ENCODE measurements at regions not wholly inside any gene's neighbourhood (a gene's known extent, or its start where the extent isn't known, plus 50 kb on each side); places are given as distances from the start of the nearest gene placed in this dataset.

DNA sequence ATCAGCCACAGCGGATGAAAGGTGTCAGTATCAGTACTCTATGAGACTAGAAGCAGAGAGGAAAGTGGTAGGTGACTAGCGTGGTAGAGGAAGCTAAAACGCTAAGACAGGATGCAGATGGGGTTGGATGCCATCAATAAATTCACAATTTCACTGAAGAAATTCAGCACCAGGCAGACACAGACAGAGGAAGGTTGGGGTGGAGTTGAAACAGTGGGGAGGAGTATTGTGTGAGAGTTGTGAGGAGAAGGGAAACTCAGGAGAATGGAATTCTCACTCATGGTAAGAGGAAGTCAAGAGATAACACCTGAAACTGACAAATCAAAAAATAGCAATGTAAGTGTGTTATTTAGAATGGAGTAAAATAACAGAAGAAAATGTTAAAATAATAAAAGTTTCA is 208.5 kb upstream of the DAB1 start:
- TF ChIP-seq THAP7 (CRISPR knock-in tag; IDR thresholded peaks at IDR 0.05) (no peak), RAD21 (CRISPR knock-in tag; conservative IDR thresholded peaks at IDR 0.05 in 1 of 2, IDR thresholded peaks at IDR 0.05 in 1 of 2) (no peak), GTF2F1 (IDR thresholded peaks at IDR 0.05; ENCODE audit: low read depth, low read length) (no peak), SP2 (IDR thresholded peaks at IDR 0.05; ENCODE audit: extremely low read depth, low read depth, low read length, poor library complexity, severe bottlenecking) (no peak), CHD2 (IDR thresholded peaks at IDR 0.05; ENCODE audit: low read depth, low read length) (no peak), MAFF (IDR thresholded peaks at IDR 0.05; ENCODE audit: low read length) (no peak), POLR2AphosphoS5 (IDR thresholded peaks at IDR 0.05; ENCODE audit: control insufficient read depth, insufficient read depth, low read depth, low read length) (no peak), ELF1 (tag; IDR thresholded peaks at IDR 0.05) (no peak)
- TF ChIP-seq, protein P1, sequence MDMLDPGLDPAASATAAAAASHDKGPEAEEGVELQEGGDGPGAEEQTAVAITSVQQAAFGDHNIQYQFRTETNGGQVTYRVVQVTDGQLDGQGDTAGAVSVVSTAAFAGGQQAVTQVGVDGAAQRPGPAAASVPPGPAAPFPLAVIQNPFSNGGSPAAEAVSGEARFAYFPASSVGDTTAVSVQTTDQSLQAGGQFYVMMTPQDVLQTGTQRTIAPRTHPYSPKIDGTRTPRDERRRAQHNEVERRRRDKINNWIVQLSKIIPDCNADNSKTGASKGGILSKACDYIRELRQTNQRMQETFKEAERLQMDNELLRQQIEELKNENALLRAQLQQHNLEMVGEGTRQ (CRISPR knock-in tag; IDR thresholded peaks at IDR 0.05) = no peak
- TF ChIP-seq, protein P2, sequence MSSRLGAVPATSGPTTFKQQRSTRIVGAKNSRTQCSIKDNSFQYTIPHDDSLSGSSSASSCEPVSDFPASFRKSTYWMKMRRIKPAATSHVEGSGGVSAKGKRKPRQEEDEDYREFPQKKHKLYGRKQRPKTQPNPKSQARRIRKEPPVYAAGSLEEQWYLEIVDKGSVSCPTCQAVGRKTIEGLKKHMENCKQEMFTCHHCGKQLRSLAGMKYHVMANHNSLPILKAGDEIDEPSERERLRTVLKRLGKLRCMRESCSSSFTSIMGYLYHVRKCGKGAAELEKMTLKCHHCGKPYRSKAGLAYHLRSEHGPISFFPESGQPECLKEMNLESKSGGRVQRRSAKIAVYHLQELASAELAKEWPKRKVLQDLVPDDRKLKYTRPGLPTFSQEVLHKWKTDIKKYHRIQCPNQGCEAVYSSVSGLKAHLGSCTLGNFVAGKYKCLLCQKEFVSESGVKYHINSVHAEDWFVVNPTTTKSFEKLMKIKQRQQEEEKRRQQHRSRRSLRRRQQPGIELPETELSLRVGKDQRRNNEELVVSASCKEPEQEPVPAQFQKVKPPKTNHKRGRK (tag; IDR thresholded peaks at IDR 0.05) = no peak

Data from K562 (cell line).